Epithelial cell of proximal tubule (primary cell): ENCODE measurements at regions not wholly inside any gene's neighbourhood (a gene's known extent, or its start where the extent isn't known, plus 50 kb on each side); places are given as distances from the start of the nearest gene placed in this dataset.

ENCODE experiments used
- DNase-seq: peaks from one replicate; pipeline ENCODE4 v3.0.0-alpha.2; 2011; ENCODE audit warnings: low read depth
- H3K4me3 ChIP-seq: 2 replicates; pipeline ENCODE4 v1.5.1; 2011; ENCODE audit warnings: low read depth, mild to moderate bottlenecking, low read length
- TF ChIP-seq, protein P1 (sequence below): conservative IDR thresholded peaks from 2 replicates; pipeline ENCODE4 v1.5.1; 2012; ENCODE audit warnings: low read depth, mild to moderate bottlenecking, low read length

DNA sequence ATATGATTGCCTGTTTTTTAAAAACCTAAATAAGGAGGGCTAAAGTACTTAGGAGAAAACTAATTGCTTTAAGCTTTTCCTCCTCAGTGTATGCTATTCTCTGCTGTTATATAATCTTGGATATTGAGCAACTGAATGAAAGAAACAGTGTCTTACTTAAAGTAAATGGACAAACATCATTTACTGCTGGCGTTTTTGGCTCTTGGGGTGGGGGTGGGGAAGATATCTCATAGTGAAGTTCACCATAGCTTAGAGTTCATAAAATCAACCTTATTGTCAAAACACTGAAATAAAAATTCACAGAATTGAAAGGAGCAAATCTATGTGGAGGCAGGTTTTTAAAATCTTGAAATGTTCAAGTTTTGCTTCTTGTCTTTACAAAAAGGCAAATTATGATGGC lies 256.4 kb upstream of the SOX2 start:
- DNase-seq = no peak
- TF ChIP-seq, protein P1, sequence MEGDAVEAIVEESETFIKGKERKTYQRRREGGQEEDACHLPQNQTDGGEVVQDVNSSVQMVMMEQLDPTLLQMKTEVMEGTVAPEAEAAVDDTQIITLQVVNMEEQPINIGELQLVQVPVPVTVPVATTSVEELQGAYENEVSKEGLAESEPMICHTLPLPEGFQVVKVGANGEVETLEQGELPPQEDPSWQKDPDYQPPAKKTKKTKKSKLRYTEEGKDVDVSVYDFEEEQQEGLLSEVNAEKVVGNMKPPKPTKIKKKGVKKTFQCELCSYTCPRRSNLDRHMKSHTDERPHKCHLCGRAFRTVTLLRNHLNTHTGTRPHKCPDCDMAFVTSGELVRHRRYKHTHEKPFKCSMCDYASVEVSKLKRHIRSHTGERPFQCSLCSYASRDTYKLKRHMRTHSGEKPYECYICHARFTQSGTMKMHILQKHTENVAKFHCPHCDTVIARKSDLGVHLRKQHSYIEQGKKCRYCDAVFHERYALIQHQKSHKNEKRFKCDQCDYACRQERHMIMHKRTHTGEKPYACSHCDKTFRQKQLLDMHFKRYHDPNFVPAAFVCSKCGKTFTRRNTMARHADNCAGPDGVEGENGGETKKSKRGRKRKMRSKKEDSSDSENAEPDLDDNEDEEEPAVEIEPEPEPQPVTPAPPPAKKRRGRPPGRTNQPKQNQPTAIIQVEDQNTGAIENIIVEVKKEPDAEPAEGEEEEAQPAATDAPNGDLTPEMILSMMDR = no peak
- no peak overlapping the region for H3K4me3 ChIP-seq

DNA sequence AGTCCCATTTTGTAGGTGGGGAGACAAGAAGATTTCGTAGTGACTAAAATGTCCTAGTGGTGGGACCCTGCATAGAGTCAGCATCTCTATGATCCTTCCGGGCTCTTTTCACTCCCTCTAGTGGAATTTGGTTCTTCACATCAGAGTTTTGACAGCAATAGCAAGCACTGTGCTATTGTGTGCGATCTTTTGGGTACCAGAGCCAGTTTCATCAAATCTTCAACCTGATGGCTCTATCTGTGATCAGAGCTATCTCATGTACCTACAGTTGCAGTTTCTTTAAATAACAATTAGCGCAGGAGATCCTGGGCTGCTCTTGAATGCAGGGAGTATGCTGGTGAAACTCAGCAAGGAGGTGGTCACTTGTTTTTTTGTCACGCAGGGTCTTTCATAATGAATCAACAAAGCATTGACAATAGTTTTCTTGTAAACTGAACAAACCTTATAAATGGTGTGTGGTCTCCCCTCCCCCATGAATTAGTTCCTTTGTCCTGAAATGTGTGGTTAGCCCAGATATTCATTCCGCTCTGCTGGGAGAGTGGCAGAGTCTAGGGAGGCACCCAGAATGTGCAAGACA lies 257.2 kb upstream of the SOX2 start:
- DNase-seq = no peak
- H3K4me3 ChIP-seq = no peak overlapping the region
- TF ChIP-seq, protein P1 = no peak

DNA sequence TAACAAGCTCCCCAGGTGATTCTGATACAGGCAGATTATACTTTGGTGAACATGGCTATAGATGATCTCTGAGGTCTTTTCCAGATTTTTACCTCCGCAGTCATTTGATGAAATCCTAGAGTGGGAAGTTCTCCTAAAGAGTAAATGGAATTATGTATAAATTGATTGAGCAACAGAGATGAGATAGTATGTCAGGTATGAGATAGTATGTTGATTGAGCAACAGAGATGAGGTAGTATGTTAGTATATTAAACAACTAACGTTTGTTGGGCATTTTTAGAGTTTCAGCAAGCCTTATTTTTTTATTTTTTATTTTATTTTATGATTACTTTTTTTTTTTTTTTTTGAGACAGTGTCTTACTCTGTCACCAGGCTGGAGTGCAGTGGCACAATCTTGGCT lies 265.0 kb upstream of the SOX2 start:
- no peak for DNase-seq

DNA sequence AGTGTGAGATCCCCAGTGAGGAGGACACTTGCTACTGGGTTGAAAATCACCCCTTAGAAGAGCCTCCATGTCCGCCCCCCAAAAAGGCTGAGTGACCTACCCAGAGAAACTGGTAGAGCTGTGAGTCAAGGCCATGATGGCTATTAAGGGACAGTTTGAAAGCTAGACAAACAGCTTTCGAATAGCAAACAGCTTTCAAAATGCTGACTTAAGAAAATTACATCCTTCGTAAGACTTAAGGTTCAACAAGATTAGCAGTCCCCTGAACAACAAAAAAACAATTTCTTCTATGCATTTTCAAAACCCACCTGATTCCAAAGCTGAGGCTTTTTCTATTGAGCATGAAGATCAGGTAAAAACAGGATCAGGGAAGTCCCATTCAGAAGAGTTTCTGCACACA lies 269.7 kb upstream of the SOX2 start:
- no peak for DNase-seq
- TF ChIP-seq, protein P1 = no peak
- no peak overlapping the region for H3K4me3 ChIP-seq

More for the DNA sequence above, 265.0 kb upstream of the SOX2 start:
- H3K4me3 ChIP-seq = no peak overlapping the region
- TF ChIP-seq, protein P1 = no peak

DNA sequence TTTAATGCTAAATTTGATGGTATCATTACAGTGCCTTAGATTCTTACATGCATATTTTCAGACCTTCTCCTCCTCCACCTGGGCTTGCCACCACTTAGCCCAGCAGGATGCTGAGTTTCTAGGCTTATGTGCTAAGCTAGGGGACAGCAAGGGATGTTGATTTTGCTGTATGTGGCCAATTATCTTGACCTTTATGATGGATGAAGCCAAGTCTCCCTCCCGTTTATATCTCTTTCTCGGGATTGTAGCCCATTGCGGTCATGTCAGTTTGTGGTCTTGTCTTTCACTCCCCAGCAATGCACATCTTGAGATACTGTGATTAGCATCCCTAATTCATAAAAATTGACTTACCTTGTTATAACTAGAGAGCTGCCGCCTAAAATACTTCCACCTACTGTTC lies 278.7 kb upstream of the SOX2 start:
- no peak for DNase-seq
- TF ChIP-seq, protein P1 = no peak
- no peak overlapping the region for H3K4me3 ChIP-seq

DNA sequence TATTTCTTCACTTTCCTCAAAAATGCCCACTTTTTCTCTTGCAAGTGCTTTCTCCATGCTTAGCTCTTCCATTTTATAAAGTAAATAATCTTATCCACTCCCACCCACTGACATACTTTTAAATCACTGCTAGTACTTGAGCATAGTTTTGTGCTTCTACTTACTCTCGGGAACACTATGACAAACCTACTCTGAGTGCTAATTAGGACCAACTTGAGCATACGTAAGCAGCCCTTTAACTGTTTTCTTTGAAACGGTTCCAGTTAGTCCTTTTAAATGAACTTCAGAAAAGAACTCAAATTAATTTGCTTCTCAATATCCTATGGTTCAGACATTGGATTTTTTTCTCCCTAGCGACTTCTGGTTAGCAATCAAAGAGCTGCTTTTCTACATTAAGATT lies 280.0 kb upstream of the SOX2 start:
- H3K4me3 ChIP-seq = no peak overlapping the region
- TF ChIP-seq, protein P1 = no peak
- no peak for DNase-seq

DNA sequence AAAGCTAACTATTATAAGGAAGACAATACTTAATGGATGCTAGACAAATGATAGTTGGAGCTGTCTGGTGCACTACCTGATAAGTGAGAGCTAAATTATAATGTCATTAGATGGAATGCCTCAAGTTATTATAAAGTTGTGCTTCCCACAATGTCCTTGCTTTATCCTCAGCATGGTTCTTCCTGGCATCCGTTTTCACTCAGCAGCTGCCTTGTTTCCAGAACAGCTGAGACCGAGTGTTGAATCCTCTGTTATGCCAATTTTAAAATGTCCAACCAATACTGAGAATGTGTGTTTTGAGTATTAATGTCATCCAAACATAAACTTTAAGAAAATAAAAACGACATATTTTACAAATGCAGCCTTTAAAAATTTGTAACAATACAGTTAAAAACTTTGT lies 286.7 kb upstream of the SOX2 start:
- TF ChIP-seq, protein P1 = no peak
- no peak overlapping the region for H3K4me3 ChIP-seq
- DNase-seq = no peak
